Inferior parietal cortex (tissue), 1 donor: ENCODE measurements at regions not wholly inside any gene's neighbourhood (a gene's known extent, or its start where the extent isn't known, plus 50 kb on each side); places are given as distances from the start of the nearest gene placed in this dataset.
"Not testable (repeated sequence)": the region's sequence is repeated elsewhere in the genome, so short reads cannot be mapped to it uniquely, and the experiment has no call there.

Experiments used
- DNase-seq: peaks from one replicate; pipeline ENCODE4 v3.0.0-alpha.2; 2016; ENCODE audit errors: extremely low spot score

- DNase-seq: no peak
Observed at GRCh38 chr5:56763711-56764466, 51.5 kb upstream of the MAP3K1 start.

- no peak for DNase-seq
Observed at GRCh38 chr5:56763182-56763581, 52.2 kb upstream of the MAP3K1 start.

- DNase-seq: no peak
Observed at GRCh38 chr5:56761151-56761885, 54.0 kb upstream of the MAP3K1 start.

- no peak for DNase-seq
Observed at GRCh38 chr5:56760723-56761122, 54.6 kb upstream of the MAP3K1 start.

DNA sequence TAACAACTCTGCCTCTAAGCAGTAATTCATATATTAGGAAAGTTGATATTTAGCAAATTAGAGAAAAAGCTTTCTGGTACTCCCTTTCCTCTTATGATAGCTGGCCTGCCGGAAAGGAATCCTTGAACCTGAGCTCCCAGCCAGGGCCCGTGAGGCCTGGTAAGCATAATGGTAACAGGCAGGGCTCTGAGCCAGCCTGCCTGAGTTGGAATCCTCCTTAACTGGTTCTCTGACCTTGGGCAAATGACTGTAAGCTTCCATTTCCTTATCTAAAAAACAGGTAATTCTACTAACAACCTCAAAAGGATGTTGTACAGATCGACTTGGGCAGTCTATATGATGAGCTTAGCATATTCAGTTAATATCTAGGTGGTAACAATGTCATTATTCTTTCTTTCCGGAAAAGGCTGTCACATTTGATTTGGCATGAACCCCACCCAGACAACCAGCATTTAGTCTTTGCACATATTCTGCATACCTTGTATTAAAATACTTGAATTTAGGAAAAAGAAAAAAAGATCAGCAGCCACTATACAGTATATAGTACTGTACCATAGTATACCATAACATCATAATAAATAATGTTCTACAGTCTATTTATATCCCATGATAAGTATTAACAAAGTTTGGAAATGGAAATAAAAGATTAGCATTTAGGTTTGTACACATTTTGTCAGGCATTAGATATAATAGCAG is 55.7 kb upstream of the MAP3K1 start:
- DNase-seq: no peak

DNA sequence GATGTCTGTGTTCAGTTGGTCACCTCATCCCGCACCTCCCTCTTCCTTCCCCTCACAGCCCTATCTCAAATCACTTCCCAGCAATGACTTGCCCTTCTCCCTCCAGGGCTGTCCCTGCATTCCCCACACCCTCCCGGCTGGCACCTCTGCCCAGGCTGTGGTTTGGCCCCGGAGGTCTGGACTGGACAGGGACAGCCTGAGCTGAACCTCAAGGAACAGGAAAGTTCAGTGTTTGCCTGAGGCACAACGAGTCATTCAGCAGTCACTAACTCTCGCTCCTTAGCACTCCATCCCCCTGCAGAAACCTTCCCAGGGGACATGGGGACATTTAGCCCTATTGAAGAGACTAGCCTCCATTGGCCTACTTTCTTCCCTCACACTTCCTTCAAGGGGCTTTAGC is 58.3 kb upstream of the MAP3K1 start:
- no peak for DNase-seq

DNA sequence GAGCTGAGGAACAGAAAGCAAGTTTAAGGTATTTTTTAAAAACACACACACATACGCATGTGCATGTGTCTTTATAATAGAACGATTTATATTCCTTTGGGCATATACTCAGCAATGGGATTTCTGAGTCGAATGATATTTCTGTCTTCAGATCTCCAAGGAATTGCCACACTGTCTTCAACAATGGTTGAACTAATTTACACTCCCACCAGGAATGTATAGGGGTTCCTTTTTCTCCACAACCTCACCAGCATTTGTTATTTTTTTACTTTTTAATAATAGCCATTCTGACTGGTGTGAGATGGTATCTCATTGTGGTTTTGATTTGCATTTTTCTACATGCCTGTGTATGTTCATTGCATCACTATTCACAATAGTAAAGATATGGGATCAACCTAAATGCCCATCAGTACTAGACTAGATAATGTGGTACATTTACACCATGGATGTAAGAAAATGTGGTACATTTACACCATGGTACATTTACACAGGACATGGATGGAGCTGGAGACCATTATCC is 60.3 kb upstream of the MAP3K1 start:
- no peak for DNase-seq

- not testable (repeated sequence) for DNase-seq
Observed at GRCh38 chr5:56753588-56753987, 61.8 kb upstream of the MAP3K1 start.

GRCh38 chr5:56751572-56752313 is 63.6 kb upstream of the MAP3K1 start:
- DNase-seq: no peak

DNA sequence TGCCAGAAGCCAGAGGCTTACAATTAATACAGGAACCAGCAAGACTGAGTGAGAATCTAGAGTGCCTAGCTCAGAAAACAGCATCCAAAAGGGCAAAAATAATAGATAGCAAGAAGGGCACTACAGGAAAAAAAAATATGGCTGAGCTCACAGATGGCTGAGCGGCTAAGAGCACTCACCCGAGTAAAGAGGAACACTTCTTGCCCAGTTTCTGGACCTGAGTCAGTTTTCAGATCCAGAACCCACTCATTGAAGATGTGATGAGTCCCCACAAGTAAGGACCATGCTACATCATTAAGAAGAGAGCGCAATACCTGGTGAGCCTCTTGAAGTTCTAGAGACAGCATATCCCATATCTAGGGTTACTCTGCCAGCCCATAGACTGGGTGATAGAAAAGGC is 65.5 kb upstream of the MAP3K1 start:
- no peak for DNase-seq

- no peak for DNase-seq
Observed at GRCh38 chr5:56746553-56747339, 68.6 kb upstream of the MAP3K1 start.

- no peak for DNase-seq
Observed at GRCh38 chr5:56745864-56746263, 69.5 kb upstream of the MAP3K1 start.

DNA sequence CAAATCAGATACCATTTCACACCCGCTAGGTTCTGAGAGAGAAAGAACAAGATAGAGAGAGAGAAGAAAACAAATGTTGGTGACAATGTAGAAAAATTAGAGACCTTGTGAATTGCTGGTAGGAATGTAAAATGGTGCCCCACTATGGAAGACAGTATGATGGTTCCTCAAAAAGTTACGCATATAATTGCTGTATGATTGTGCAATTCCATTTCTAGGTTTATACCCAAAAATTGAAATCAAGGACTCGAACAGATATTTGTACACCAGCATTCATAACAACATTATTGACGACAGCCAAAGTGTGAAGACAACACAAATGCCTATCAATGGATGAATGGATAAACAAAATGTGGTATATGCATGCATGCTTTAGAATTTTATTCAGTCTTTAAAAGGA is 74.5 kb upstream of the MAP3K1 start:
- DNase-seq: no peak

DNA sequence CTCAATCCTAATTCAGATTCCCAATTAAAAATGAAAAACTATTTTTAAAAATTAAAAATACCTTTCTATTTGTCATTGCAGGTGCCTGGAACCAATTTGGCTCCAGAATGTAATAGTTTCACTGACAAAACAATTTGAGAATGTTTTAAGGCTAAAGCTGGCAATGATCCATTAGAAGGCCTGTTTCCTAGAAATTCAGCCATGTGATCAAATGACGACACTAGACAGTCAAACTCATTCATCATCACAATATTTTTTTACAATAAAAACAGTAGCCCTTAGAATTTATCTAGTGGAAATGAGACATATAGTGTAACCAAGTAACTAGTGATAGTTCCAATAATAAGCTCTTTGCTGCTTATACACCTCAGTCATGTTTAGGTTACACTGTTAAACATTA is 75.4 kb upstream of the MAP3K1 start:
- DNase-seq: no peak

GRCh38 chr5:56737951-56738606 is 77.3 kb upstream of the MAP3K1 start:
- no peak for DNase-seq

- DNase-seq: no peak
Observed at GRCh38 chr5:56737002-56737621, 78.2 kb upstream of the MAP3K1 start.

- no peak for DNase-seq
Observed at GRCh38 chr5:56735849-56736641, 79.3 kb upstream of the MAP3K1 start.

DNA sequence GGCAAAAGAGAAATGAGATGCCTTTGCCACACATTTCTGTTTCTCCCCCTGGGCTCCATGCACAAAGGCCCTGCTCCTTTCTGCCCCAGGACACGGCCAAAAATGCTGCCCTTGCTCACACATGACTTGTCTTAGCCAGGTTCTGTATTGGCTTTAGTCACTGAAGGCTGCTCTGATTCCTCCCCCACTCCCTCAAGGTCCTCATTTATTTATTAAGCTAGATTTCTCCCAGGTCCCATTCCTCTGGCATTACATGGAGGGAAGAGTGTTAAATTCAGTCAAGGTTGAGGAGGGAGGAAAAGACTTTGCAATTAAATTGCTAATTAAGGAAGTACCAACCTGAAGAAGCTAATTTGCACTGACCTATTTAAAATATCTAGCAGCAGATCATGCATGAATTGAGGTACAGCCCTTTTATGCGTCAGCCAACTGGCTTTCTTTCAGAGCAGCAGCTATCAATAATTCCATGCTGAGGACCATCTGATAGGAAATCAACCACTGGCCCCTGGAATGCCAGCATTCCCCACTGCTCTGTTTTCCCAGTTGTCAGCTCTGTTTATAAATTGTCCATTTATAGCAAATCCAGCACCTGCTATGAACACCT is 81.2 kb upstream of the MAP3K1 start:
- DNase-seq: no peak

GRCh38 chr5:56733580-56733979 is 81.8 kb upstream of the MAP3K1 start:
- DNase-seq: no peak
